ENCODE measurements at regions not wholly inside any gene's neighbourhood (a gene's known extent, or its start where the extent isn't known, plus 50 kb on each side); places are given as distances from the start of the nearest gene placed in this dataset.

DNA sequence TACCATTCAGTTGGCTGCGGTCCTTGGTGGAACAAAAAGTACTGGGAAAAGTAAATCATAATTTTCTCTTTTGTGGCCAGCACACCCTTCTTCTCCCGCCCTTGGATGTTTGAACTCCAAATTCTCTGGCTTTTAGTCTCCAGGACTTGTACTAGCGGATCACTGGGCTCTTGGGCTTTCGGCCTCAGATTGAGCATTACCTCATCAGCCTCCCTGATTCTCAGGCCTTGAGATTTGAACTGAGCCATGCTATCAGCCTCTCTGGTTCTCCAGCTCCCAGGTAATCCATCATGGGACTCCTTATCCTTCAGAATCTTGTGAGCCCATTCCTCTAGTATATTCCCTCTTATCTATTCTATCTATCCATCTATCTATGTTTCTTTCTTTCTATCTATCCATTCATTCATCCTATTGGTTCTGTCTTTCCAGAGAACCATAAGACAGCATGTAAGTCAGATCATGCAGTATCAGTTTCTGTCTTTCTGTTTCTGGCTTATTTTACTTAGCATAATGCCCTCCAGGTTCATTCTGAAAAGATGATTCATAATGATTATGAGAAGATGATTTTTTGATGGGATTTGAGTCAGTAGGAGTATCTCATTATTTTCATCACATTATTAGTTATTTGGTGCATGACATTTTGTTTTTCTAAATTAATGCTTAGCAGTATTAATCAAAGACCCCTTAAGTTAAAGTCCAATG, 814.9 kb downstream of the LRFN5 start:
- intact Hi-C loops (cut with micrococcal nuclease) = no loop called here
- Mint-ChIP-seq H3K4me3 (no peak overlapping the region), H3K27me3 (no peaks in the 10 kb centered on the region), H3K9me3 (no peaks in the 10 kb centered on the region), H3K27ac (no peak overlapping the region), H3K36me3 (ENCODE audit: low read depth) (no peaks in the 10 kb centered on the region), H3K4me1 (no peaks in the 10 kb centered on the region)
- DNase-seq = no peak

GRCh38 chr14:42420071-42420470, 813.4 kb downstream of the LRFN5 start:
- DNase-seq = no peak
- no peaks in the 10 kb centered on the region for H3K36me3 Mint-ChIP-seq (ENCODE audit: low read depth)
- no peaks in the 10 kb centered on the region for H3K9me3 Mint-ChIP-seq
- no peaks in the 10 kb centered on the region for H3K4me1 Mint-ChIP-seq
- H3K27ac Mint-ChIP-seq = no peak overlapping the region
- intact Hi-C loops (cut with micrococcal nuclease) = no loop called here
- no peak overlapping the region for H3K4me3 Mint-ChIP-seq
- no peaks in the 10 kb centered on the region for H3K27me3 Mint-ChIP-seq

GRCh38 chr14:42407153-42407552, 800.5 kb downstream of the LRFN5 start:
- no peak overlapping the region for H3K4me3 Mint-ChIP-seq
- no peaks in the 10 kb centered on the region for H3K4me1 Mint-ChIP-seq
- intact Hi-C loops (cut with micrococcal nuclease) = no loop called here
- no peaks in the 10 kb centered on the region for H3K27me3 Mint-ChIP-seq
- H3K9me3 Mint-ChIP-seq = peaks cover 6% of the 10 kb centered on the region
- H3K36me3 Mint-ChIP-seq (ENCODE audit: low read depth) = no peaks in the 10 kb centered on the region
- no peak overlapping the region for H3K27ac Mint-ChIP-seq
- DNase-seq = no peak

- Mint-ChIP-seq H3K27ac (no peak overlapping the region), H3K36me3 (ENCODE audit: low read depth) (no peaks in the 10 kb centered on the region), H3K9me3 (peaks cover 3% of the 10 kb centered on the region), H3K27me3 (no peaks in the 10 kb centered on the region), H3K4me1 (no peaks in the 10 kb centered on the region), H3K4me3 (no peak overlapping the region)
- no peak for DNase-seq
- intact Hi-C loops (cut with micrococcal nuclease) = no loop called here
These were observed 784.6 kb downstream of the LRFN5 start for GRCh38 chr14:42391146-42391834.

DNA sequence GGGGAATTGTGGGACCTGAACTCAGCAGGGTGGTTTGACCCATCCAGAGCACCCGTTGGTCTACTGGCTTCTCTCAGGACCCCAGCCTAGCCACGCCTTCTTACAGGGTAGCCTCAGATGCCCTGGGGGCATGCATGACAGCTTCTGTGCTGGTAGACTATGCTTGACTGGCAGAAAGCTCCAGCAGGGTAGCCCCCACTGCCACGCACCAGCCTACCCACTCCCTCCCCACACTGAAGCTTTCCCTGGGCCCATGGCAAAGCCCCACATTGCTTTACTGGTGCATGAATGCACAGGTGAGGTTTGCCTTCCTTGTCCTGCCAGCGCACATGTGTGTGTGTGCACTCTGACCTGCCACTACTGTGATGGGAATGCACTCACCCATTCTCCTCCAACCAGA, 772.2 kb downstream of the LRFN5 start:
- Mint-ChIP-seq H3K36me3 (ENCODE audit: low read depth) (no peaks in the 10 kb centered on the region), H3K4me3 (no peak overlapping the region), H3K9me3 (no peaks in the 10 kb centered on the region), H3K4me1 (no peaks in the 10 kb centered on the region), H3K27me3 (no peaks in the 10 kb centered on the region), H3K27ac (no peak overlapping the region)
- DNase-seq = no peak
- intact Hi-C loops (cut with micrococcal nuclease) = no loop called here

DNA sequence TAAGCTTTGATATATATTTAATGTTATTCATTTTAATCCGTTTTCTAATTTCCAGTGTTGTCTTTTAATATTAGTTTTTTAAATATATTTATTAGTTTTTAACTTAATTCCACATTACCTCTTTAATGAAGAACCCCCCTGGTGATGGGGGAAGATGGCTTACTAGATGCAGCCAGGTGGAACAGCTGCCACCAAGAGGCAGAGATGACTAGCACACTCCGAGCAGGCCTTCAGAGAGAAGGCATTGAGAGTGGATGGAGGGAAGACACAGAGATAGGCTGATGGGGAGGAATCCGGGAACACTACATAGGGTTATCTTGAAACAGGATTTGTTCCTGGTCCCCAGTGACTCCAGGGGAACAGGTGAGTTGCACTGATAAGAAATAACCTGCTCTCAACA, 771.6 kb downstream of the LRFN5 start:
- Mint-ChIP-seq H3K9me3 (no peaks in the 10 kb centered on the region), H3K27me3 (no peaks in the 10 kb centered on the region), H3K27ac (no peak overlapping the region), H3K4me3 (no peak overlapping the region), H3K4me1 (no peaks in the 10 kb centered on the region), H3K36me3 (ENCODE audit: low read depth) (no peaks in the 10 kb centered on the region)
- intact Hi-C loops (cut with micrococcal nuclease) = no loop called here
- DNase-seq = no peak

DNA sequence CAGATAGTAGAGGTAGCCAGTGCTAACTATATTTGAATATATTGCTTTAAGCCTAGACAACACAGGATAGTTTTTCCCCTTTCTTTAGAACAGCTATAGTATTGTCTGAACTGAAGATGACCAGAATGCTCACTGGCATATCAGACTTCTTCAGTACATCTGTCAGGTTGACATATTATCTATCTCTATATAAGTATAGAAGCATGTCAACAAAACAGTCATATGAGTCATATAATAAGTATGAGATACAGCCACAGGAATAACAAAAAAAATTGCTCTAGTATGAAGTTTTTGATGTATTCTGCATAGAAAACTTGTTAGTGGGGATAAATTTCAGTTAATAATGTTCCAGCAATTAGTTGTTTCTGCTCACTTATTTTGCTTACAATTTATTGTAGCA, 767.7 kb downstream of the LRFN5 start:
- Mint-ChIP-seq H3K36me3 (ENCODE audit: low read depth) (no peaks in the 10 kb centered on the region), H3K9me3 (no peaks in the 10 kb centered on the region), H3K4me3 (no peak overlapping the region), H3K27me3 (no peaks in the 10 kb centered on the region), H3K27ac (no peak overlapping the region), H3K4me1 (no peaks in the 10 kb centered on the region)
- DNase-seq = no peak
- intact Hi-C loops (cut with micrococcal nuclease) = no loop called here

DNA sequence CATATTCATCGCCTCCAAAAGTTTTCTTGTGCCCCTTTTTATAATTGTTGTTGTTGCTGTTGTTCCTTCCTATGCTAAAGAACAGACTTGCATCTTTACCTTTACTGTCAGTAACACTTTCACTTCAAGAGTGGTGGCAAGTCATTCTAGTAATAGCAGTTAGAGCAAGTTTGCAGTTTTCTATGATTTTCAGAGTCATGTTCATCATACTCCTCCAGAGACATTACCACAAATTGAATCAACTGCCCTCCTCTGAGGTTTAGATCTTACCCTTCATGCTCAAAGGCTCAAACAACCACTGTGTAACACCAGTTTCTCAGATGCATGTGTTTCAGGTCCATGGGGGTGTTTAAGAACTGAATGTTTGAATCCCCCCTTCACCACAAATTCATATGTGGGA, 763.4 kb downstream of the LRFN5 start:
- intact Hi-C loops (cut with micrococcal nuclease) = no loop called here
- H3K27ac Mint-ChIP-seq = no peak overlapping the region
- H3K4me3 Mint-ChIP-seq = no peak overlapping the region
- no peaks in the 10 kb centered on the region for H3K9me3 Mint-ChIP-seq
- H3K36me3 Mint-ChIP-seq (ENCODE audit: low read depth) = no peaks in the 10 kb centered on the region
- H3K27me3 Mint-ChIP-seq = no peaks in the 10 kb centered on the region
- DNase-seq = no peak
- H3K4me1 Mint-ChIP-seq = no peaks in the 10 kb centered on the region

- Mint-ChIP-seq H3K27me3 (no peaks in the 10 kb centered on the region), H3K36me3 (ENCODE audit: low read depth) (no peaks in the 10 kb centered on the region), H3K27ac (no peak overlapping the region), H3K4me1 (no peaks in the 10 kb centered on the region), H3K4me3 (no peak overlapping the region), H3K9me3 (no peaks in the 10 kb centered on the region)
- intact Hi-C loops (cut with micrococcal nuclease) = no loop called here
- DNase-seq = no peak
These were observed 761.6 kb downstream of the LRFN5 start for GRCh38 chr14:42368234-42368633.

- no peaks in the 10 kb centered on the region for H3K4me1 Mint-ChIP-seq
- no peak overlapping the region for H3K4me3 Mint-ChIP-seq
- H3K9me3 Mint-ChIP-seq = peaks cover 3% of the 10 kb centered on the region
- intact Hi-C loops (cut with micrococcal nuclease) = no loop called here
- H3K27ac Mint-ChIP-seq = no peak overlapping the region
- DNase-seq = no peak
- no peaks in the 10 kb centered on the region for H3K36me3 Mint-ChIP-seq (ENCODE audit: low read depth)
- H3K27me3 Mint-ChIP-seq = no peaks in the 10 kb centered on the region
These were observed 746.6 kb downstream of the LRFN5 start for GRCh38 chr14:42353315-42353714.

GRCh38 chr14:42335918-42336317, 729.2 kb downstream of the LRFN5 start:
- no peaks in the 10 kb centered on the region for H3K4me1 Mint-ChIP-seq
- no peak overlapping the region for H3K4me3 Mint-ChIP-seq
- DNase-seq = no peak
- no peaks in the 10 kb centered on the region for H3K36me3 Mint-ChIP-seq (ENCODE audit: low read depth)
- intact Hi-C loops (cut with micrococcal nuclease) = no loop called here
- no peak overlapping the region for H3K27ac Mint-ChIP-seq
- no peaks in the 10 kb centered on the region for H3K27me3 Mint-ChIP-seq
- H3K9me3 Mint-ChIP-seq = no peaks in the 10 kb centered on the region

DNA sequence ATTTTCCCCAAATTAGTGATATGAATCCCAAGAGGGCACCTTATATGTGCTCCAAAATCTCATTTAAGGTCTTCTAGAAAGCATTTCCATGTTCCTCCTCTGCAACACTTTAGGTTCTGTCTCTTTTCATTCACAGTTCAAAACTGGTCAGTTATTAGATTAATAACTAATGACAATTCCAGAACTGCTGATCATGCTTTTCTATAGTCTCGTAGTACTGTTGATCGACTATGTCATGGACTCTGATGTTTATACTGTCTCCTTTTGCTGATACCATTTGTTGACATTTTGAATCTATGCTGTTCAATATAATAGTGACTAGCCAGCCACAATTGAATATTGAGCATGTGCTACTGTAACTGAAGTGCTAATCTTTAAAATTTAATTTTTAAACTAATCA, 728.3 kb downstream of the LRFN5 start:
- intact Hi-C loops (cut with micrococcal nuclease) = no loop called here
- H3K4me1 Mint-ChIP-seq = no peaks in the 10 kb centered on the region

GRCh38 chr14:42323426-42323825, 716.8 kb downstream of the LRFN5 start:
- intact Hi-C loops (cut with micrococcal nuclease) = no loop called here
- H3K4me1 Mint-ChIP-seq = no peaks in the 10 kb centered on the region
- H3K4me3 Mint-ChIP-seq = no peak overlapping the region

More for the DNA sequence above, 728.3 kb downstream of the LRFN5 start:
- H3K27ac Mint-ChIP-seq = no peak overlapping the region
- no peaks in the 10 kb centered on the region for H3K36me3 Mint-ChIP-seq (ENCODE audit: low read depth)
- no peaks in the 10 kb centered on the region for H3K27me3 Mint-ChIP-seq
- H3K9me3 Mint-ChIP-seq = no peaks in the 10 kb centered on the region
- no peak overlapping the region for H3K4me3 Mint-ChIP-seq
- no peak for DNase-seq

GRCh38 chr14:42322531-42323284, 716.0 kb downstream of the LRFN5 start:
- H3K4me3 Mint-ChIP-seq = no peak overlapping the region
- no peaks in the 10 kb centered on the region for H3K27me3 Mint-ChIP-seq
- H3K4me1 Mint-ChIP-seq = no peaks in the 10 kb centered on the region
- no peaks in the 10 kb centered on the region for H3K36me3 Mint-ChIP-seq (ENCODE audit: low read depth)
- no peak for DNase-seq
- peaks cover 7% of the 10 kb centered on the region for H3K9me3 Mint-ChIP-seq
- no peak overlapping the region for H3K27ac Mint-ChIP-seq
- intact Hi-C loops (cut with micrococcal nuclease) = no loop called here

More at GRCh38 chr14:42323426-42323825, 716.8 kb downstream of the LRFN5 start:
- Mint-ChIP-seq H3K9me3 (peaks cover 7% of the 10 kb centered on the region), H3K27me3 (no peaks in the 10 kb centered on the region), H3K27ac (no peak overlapping the region), H3K36me3 (ENCODE audit: low read depth) (no peaks in the 10 kb centered on the region)
- no peak for DNase-seq
